ENCODE measurements at regions not wholly inside any gene's neighbourhood (a gene's known extent, or its start where the extent isn't known, plus 50 kb on each side); places are given as distances from the start of the nearest gene placed in this dataset.
"Not testable (repeated sequence)": the region's sequence is repeated elsewhere in the genome, so short reads cannot be mapped to it uniquely, and the experiment has no call there.

GRCh38 chr6:26749759-26750126 is 90.2 kb upstream of the ZNF322 start:
- not testable (repeated sequence) for H3K27me3 ChIP-seq, DNase-seq

GRCh38 chr6:26754212-26754611 is 94.7 kb upstream of the ZNF322 start:
- Histone ChIP-seq H3K27ac (no peak overlapping the region), H3K27me3 (no peaks in the 10 kb centered on the region), H3K4me1 (no peaks in the 10 kb centered on the region), H3K9me3 (no peaks in the 10 kb centered on the region), H3K36me3 (no peaks in the 10 kb centered on the region), H3K4me3 (no peak overlapping the region)
- no peak for DNase-seq
- intact Hi-C loops (cut with DNase I; ENCODE audit: low total_unique reads), result no loop called here
- no peak for TF ChIP-seq POLR2A (IDR thresholded peaks at IDR 0.05)
- TF ChIP-seq, protein P1, sequence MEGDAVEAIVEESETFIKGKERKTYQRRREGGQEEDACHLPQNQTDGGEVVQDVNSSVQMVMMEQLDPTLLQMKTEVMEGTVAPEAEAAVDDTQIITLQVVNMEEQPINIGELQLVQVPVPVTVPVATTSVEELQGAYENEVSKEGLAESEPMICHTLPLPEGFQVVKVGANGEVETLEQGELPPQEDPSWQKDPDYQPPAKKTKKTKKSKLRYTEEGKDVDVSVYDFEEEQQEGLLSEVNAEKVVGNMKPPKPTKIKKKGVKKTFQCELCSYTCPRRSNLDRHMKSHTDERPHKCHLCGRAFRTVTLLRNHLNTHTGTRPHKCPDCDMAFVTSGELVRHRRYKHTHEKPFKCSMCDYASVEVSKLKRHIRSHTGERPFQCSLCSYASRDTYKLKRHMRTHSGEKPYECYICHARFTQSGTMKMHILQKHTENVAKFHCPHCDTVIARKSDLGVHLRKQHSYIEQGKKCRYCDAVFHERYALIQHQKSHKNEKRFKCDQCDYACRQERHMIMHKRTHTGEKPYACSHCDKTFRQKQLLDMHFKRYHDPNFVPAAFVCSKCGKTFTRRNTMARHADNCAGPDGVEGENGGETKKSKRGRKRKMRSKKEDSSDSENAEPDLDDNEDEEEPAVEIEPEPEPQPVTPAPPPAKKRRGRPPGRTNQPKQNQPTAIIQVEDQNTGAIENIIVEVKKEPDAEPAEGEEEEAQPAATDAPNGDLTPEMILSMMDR (IDR thresholded peaks at IDR 0.05), result no peak

More at GRCh38 chr6:26749759-26750126, 90.2 kb upstream of the ZNF322 start:
- H3K4me1 ChIP-seq; H3K27ac ChIP-seq; H3K36me3 ChIP-seq; intact Hi-C loops (cut with DNase I; ENCODE audit: low total_unique reads); H3K4me3 ChIP-seq; H3K9me3 ChIP-seq: not testable (repeated sequence)

DNA sequence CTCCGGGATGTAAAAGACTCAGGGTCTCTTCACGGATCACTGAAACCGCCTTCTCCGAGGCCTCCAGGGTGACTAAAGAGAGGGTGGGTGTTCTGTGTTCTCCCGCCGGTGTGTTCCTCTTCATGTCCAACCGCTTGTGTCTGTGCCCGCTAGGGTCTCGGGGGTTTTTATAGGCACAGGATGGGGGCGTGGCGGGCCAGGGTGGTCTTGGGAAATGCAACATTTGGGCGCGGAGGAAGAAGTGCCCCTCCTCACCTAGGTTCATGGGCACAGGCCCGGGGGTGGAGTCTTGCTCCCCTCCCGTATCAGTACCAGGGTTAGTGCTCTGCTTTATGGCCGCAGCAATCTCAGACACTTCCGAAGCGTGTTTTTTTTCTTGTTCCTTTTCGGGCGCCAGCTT is 95.3 kb upstream of the ZNF322 start:
- H3K9me3 ChIP-seq; DNase-seq; H3K27ac ChIP-seq; H3K27me3 ChIP-seq; H3K36me3 ChIP-seq; H3K4me3 ChIP-seq; H3K4me1 ChIP-seq; intact Hi-C loops (cut with DNase I; ENCODE audit: low total_unique reads): not testable (repeated sequence)

GRCh38 chr6:26756067-26756805 is 96.7 kb upstream of the ZNF322 start:
- H3K27ac ChIP-seq; H3K27me3 ChIP-seq; H3K4me1 ChIP-seq; H3K36me3 ChIP-seq; intact Hi-C loops (cut with DNase I; ENCODE audit: low total_unique reads); H3K9me3 ChIP-seq; H3K4me3 ChIP-seq; DNase-seq: not testable (repeated sequence)

DNA sequence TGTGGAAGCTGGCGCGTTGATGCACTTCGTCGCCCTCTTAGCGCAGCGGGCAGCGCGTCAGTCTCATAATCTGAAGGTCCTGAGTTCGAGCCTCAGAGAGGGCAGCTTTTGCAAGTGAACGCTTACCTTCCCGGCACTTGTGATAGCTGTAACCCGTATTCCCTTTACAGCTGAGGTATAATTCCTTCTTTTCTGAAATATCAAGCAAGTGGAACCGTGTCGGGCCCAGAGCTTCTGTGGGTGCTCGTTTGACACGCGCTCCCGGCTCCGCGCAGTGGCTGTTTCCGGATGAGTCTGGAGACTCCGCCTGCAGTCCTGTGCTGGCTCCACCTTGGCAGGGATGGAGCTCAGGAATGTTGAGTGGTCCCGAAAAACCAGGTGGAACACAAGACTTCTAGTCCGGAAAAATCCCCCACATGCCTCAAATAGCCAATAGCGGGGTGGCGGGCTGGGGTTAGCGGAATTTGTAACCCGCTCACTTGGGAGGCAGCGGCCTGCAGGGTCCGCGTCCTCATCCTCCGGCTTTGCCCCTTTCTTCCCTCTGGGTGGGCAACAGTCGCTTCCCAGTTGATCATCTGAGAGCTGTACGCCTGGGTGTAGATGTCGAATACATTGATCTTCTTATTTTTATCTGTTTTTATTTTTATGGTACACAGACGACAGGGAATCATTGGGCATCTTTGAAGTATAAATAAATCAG is 106.8 kb upstream of the ZNF322 start:
- H3K4me3 ChIP-seq; intact Hi-C loops (cut with DNase I; ENCODE audit: low total_unique reads); H3K36me3 ChIP-seq; H3K27ac ChIP-seq; H3K9me3 ChIP-seq; H3K4me1 ChIP-seq; H3K27me3 ChIP-seq; DNase-seq: not testable (repeated sequence)

DNA sequence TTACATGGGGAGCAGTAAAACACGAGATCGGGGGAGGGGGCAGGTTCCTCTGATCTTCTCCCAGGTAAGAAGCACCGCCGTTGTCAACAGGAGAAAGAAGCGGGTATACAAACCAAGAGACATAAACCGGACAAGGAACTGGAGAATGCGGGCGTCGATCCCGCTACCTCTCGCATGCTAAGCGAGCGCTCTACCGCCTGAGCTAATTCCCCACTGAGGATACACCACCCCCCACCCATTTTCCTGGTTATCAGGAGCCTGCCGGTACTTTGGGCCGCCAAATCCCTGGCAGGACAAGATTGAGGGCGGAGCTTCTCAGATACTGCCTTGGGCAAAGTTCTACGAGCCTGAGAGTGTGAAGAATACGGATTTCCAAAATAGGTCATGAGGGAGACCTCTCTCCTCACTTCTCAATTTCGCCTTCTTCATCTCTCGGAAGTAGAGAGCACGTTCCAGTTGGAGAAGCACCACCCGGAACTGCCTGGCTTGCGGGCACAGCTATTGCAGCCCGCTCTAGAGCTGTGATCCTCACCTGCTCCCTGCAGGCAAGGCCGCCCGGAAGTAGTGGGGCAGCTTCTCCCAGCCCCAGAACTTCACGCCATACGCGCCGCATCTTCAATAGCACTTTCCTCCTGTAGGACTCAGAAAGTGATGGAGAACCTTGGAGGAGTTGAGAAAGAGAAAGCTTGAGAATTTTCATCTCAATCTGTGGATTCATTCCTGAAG is 111.6 kb upstream of the ZNF322 start:
- H3K27me3 ChIP-seq; H3K4me3 ChIP-seq; intact Hi-C loops (cut with DNase I; ENCODE audit: low total_unique reads); H3K9me3 ChIP-seq; H3K27ac ChIP-seq; H3K4me1 ChIP-seq; DNase-seq; H3K36me3 ChIP-seq: not testable (repeated sequence)

GRCh38 chr6:26773414-26773813 is 113.9 kb upstream of the ZNF322 start:
- DNase-seq; H3K4me3 ChIP-seq; H3K27ac ChIP-seq; H3K9me3 ChIP-seq; H3K27me3 ChIP-seq; H3K36me3 ChIP-seq; intact Hi-C loops (cut with DNase I; ENCODE audit: low total_unique reads); H3K4me1 ChIP-seq: not testable (repeated sequence)

- H3K9me3 ChIP-seq; H3K4me3 ChIP-seq; H3K36me3 ChIP-seq; DNase-seq; intact Hi-C loops (cut with DNase I; ENCODE audit: low total_unique reads); H3K27ac ChIP-seq; H3K27me3 ChIP-seq; H3K4me1 ChIP-seq: not testable (repeated sequence)
These were observed 121.0 kb upstream of the ZNF322 start for GRCh38 chr6:26780563-26780962.

DNA sequence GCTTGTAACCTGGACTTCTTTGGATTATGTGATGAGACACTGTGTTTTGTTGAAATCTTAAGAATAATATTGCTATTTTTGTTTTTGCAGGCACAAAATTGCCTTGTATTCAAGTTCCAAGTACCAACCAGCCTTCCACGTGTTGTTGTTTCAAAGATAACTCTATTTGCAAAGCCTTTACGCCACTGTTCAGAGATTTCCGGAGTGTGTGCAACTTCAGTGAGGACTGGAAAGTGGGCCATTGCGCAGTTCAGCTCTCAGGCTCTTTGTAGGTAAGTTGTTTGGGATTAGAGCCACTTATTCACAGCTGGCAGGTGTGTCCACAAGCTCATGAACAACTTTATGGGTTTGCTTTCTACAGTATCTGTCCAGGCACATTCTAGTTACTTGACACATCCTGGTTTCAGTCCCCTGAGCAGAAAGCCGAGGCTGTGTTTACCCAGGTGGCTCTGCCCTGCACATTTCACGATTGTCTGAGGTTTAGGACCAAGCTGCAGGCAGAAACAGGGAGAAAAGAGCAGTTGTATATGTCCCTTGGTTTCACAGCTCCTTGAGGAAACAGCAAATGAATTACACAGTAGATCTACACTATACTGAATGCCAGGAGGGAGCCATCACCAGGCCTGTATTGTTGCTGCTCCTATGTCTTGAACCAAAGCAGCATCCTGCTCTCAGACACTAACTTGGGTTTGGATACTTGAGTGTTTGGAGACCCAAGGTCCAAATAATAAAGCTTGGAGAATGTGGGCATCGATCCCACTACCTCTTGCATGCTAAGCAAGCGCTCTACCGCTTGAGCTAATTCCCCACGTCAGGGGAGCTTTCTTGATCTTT is 136.1 kb upstream of the ZNF322 start:
- intact Hi-C loops (cut with DNase I; ENCODE audit: low total_unique reads); DNase-seq; H3K27ac ChIP-seq; H3K9me3 ChIP-seq; H3K4me3 ChIP-seq; H3K4me1 ChIP-seq; H3K36me3 ChIP-seq; H3K27me3 ChIP-seq: not testable (repeated sequence)

- DNase-seq; H3K36me3 ChIP-seq; intact Hi-C loops (cut with DNase I; ENCODE audit: low total_unique reads); H3K27me3 ChIP-seq; H3K27ac ChIP-seq; H3K4me3 ChIP-seq; H3K4me1 ChIP-seq; H3K9me3 ChIP-seq: not testable (repeated sequence)
These were observed 140.5 kb upstream of the ZNF322 start for GRCh38 chr6:26799903-26800633.

DNA sequence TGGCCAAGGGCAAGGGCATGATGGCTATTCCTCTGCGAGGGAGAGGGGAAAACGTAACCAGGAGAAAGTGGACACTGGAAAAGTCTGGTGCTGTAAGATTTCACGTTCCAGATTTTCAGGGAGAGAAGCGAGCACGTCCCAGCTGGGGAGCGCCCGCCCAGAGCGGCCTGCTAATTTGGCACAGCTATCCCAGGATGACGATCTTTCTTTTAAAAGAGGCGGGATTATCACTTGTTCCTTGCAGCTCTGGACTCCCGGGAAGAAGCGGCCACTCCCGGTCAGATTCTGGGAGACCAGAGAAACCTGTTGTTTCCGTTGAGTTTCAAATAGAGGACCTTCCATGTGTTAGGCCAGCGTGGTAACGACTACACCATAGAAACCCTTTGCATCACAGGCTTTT is 144.2 kb upstream of the ZNF322 start:
- H3K36me3 ChIP-seq; intact Hi-C loops (cut with DNase I; ENCODE audit: low total_unique reads); H3K27ac ChIP-seq; H3K9me3 ChIP-seq; H3K4me3 ChIP-seq; H3K27me3 ChIP-seq; DNase-seq; H3K4me1 ChIP-seq: not testable (repeated sequence)

Data from uterus (tissue), 3 donors.